ENCODE measurements at regions not wholly inside any gene's neighbourhood (a gene's known extent, or its start where the extent isn't known, plus 50 kb on each side); places are given as distances from the start of the nearest gene placed in this dataset.

- no peaks in the 10 kb centered on the region for H3K9me3 ChIP-seq (ENCODE audit: control insufficient read depth in 4 of 4, low read length in 3 of 4)
- no peaks in the 10 kb centered on the region for H3K27me3 ChIP-seq (ENCODE audit: control insufficient read depth in 4 of 4, insufficient read depth in 4 of 4, low read length in 3 of 4)
- H3K4me1 ChIP-seq (ENCODE audit: control insufficient read depth in 4 of 4, insufficient read depth in 4 of 4, low read length in 3 of 4): no peaks in the 10 kb centered on the region
- no peak for DNase-seq (ENCODE audit: low spot score)
- H3K27ac ChIP-seq (ENCODE audit: low read depth in 1 of 2, low read length in 2 of 2): no peak overlapping the region
- no peak for TF ChIP-seq HNF4A (conservative IDR thresholded peaks at IDR 0.05)
- TF ChIP-seq GABPA (IDR thresholded peaks at IDR 0.05 in 1 of 2, conservative IDR thresholded peaks at IDR 0.05 in 1 of 2): no peak
- no peak for TF ChIP-seq HNF4G (IDR thresholded peaks at IDR 0.05)
- no peak for TF ChIP-seq FOXA1 (IDR thresholded peaks at IDR 0.05)
- 74% methylated on average over 2 of the region's 2 CpGs for WGBS
- no peak overlapping the region for H3K9ac ChIP-seq (ENCODE audit: low read depth in 1 of 2, low read length in 2 of 2)
- no peak overlapping the region for H3K4me3 ChIP-seq (ENCODE audit: low read depth in 1 of 3, low read length in 3 of 3)
- no peaks in the 10 kb centered on the region for H3K36me3 ChIP-seq (ENCODE audit: control insufficient read depth in 4 of 4, insufficient read depth in 3 of 4, low read depth in 1 of 4, low read length in 3 of 4)
Observed at GRCh38 chr4:23162275-23162674, 469.5 kb downstream of the GBA3 start.

GRCh38 chr4:23161787-23162186 is 469.1 kb downstream of the GBA3 start:
- no peaks in the 10 kb centered on the region for H3K36me3 ChIP-seq (ENCODE audit: control insufficient read depth in 4 of 4, insufficient read depth in 3 of 4, low read depth in 1 of 4, low read length in 3 of 4)
- H3K27me3 ChIP-seq (ENCODE audit: control insufficient read depth in 4 of 4, insufficient read depth in 4 of 4, low read length in 3 of 4): no peaks in the 10 kb centered on the region
- WGBS: 84% methylated on average over 3 of the region's 3 CpGs
- H3K9ac ChIP-seq (ENCODE audit: low read depth in 1 of 2, low read length in 2 of 2): no peak overlapping the region
- DNase-seq (ENCODE audit: low spot score): no peak
- H3K9me3 ChIP-seq (ENCODE audit: control insufficient read depth in 4 of 4, low read length in 3 of 4): no peaks in the 10 kb centered on the region
- no peaks in the 10 kb centered on the region for H3K4me1 ChIP-seq (ENCODE audit: control insufficient read depth in 4 of 4, insufficient read depth in 4 of 4, low read length in 3 of 4)
- TF ChIP-seq SP1 (IDR thresholded peaks at IDR 0.05) (no peak), NR2F2 (IDR thresholded peaks at IDR 0.05) (no peak), YY1 (IDR thresholded peaks at IDR 0.05) (no peak), RXRA (IDR thresholded peaks at IDR 0.05) (no peak), EGR1 (IDR thresholded peaks at IDR 0.05; ENCODE audit: low read depth in 2 of 2) (no peak), REST (IDR thresholded peaks at IDR 0.05) (no peak), GABPA (IDR thresholded peaks at IDR 0.05 in 1 of 2, conservative IDR thresholded peaks at IDR 0.05 in 1 of 2) (no peak), MAX (IDR thresholded peaks at IDR 0.05) (no peak), HNF4A (conservative IDR thresholded peaks at IDR 0.05) (no peak), RAD21 (IDR thresholded peaks at IDR 0.05) (no peak)
- no peak overlapping the region for H3K27ac ChIP-seq (ENCODE audit: low read depth in 1 of 2, low read length in 2 of 2)
- no peak overlapping the region for H3K4me3 ChIP-seq (ENCODE audit: low read depth in 1 of 3, low read length in 3 of 3)

- Histone ChIP-seq H3K4me1 (ENCODE audit: control insufficient read depth in 4 of 4, insufficient read depth in 4 of 4, low read length in 3 of 4) (no peaks in the 10 kb centered on the region), H3K36me3 (ENCODE audit: control insufficient read depth in 4 of 4, insufficient read depth in 3 of 4, low read depth in 1 of 4, low read length in 3 of 4) (no peaks in the 10 kb centered on the region), H3K27me3 (ENCODE audit: control insufficient read depth in 4 of 4, insufficient read depth in 4 of 4, low read length in 3 of 4) (no peaks in the 10 kb centered on the region), H3K4me3 (ENCODE audit: low read depth in 1 of 3, low read length in 3 of 3) (no peak overlapping the region), H3K27ac (ENCODE audit: low read depth in 1 of 2, low read length in 2 of 2) (no peak overlapping the region), H3K9ac (ENCODE audit: low read depth in 1 of 2, low read length in 2 of 2) (no peak overlapping the region), H3K9me3 (ENCODE audit: control insufficient read depth in 4 of 4, low read length in 3 of 4) (no peaks in the 10 kb centered on the region)
- DNase-seq (ENCODE audit: low spot score): no peak
- WGBS: 81% methylated on average over 2 of the region's 2 CpGs
- TF ChIP-seq RXRA (IDR thresholded peaks at IDR 0.05) (no peak), GABPA (IDR thresholded peaks at IDR 0.05 in 1 of 2, conservative IDR thresholded peaks at IDR 0.05 in 1 of 2) (no peak), ZBTB33 (IDR thresholded peaks at IDR 0.05) (no peak), CTCF (IDR thresholded peaks at IDR 0.05; ENCODE audit: low read depth, low read length, missing input control) (no peak), JUND (IDR thresholded peaks at IDR 0.05) (no peak), NR2F2 (IDR thresholded peaks at IDR 0.05) (no peak), FOXA1 (IDR thresholded peaks at IDR 0.05) (no peak), YY1 (IDR thresholded peaks at IDR 0.05) (no peak), FOXA2 (IDR thresholded peaks at IDR 0.05) (no peak), REST (IDR thresholded peaks at IDR 0.05) (no peak), ATF3 (IDR thresholded peaks at IDR 0.05) (no peak)
Observed at GRCh38 chr4:23153076-23153475, 460.3 kb downstream of the GBA3 start.
